GM20000 (cell line): ENCODE measurements at regions not wholly inside any gene's neighbourhood (a gene's known extent, or its start where the extent isn't known, plus 50 kb on each side); places are given as distances from the start of the nearest gene placed in this dataset.

ENCODE experiments used
- DNase-seq: peaks from one replicate; pipeline ENCODE4 v3.0.0; 2012; ENCODE audit warnings: low spot score
- TF ChIP-seq, protein P1 (sequence below): IDR thresholded peaks from 2 replicates; pipeline ENCODE4 v1.5.1; 2012; ENCODE audit warnings: mild to moderate bottlenecking, control low read depth; ENCODE audit errors: extremely low read depth, missing control alignments

DNA sequence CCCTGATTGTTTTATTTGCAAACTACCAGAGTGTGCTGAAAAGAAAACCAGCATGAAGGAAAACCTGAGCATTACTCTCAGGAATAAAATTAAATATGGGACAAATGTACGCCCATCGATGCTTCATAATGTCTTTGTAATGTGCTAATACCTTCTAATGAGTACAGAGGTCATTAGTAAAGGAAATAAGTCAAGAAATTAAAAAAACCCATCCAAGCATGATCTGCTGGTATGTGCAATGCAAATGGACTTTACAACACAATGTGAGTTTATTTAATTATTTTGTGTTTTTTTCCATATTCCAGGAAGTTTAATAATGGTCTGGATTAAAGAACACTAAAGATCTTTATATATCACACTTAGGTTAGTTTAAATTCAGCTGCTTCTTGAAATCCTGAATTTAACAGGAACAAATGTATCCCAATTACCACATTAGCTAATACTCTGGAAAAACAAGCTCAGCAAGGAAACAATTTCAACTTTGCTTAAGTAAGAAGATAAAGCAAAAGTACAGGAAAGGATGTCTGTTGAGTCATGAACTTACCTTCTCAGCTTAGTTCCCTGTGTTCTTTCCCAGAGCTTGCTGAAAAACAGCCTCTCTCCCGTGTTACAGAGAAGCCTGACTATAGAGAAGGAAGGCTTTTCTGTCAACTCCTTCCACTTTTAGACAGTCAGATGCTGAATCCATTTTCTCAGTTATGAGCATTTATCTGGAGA, 179.3 kb upstream of the TMEM260 start:
- DNase-seq = no peak
- TF ChIP-seq, protein P1, sequence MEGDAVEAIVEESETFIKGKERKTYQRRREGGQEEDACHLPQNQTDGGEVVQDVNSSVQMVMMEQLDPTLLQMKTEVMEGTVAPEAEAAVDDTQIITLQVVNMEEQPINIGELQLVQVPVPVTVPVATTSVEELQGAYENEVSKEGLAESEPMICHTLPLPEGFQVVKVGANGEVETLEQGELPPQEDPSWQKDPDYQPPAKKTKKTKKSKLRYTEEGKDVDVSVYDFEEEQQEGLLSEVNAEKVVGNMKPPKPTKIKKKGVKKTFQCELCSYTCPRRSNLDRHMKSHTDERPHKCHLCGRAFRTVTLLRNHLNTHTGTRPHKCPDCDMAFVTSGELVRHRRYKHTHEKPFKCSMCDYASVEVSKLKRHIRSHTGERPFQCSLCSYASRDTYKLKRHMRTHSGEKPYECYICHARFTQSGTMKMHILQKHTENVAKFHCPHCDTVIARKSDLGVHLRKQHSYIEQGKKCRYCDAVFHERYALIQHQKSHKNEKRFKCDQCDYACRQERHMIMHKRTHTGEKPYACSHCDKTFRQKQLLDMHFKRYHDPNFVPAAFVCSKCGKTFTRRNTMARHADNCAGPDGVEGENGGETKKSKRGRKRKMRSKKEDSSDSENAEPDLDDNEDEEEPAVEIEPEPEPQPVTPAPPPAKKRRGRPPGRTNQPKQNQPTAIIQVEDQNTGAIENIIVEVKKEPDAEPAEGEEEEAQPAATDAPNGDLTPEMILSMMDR = no peak

DNA sequence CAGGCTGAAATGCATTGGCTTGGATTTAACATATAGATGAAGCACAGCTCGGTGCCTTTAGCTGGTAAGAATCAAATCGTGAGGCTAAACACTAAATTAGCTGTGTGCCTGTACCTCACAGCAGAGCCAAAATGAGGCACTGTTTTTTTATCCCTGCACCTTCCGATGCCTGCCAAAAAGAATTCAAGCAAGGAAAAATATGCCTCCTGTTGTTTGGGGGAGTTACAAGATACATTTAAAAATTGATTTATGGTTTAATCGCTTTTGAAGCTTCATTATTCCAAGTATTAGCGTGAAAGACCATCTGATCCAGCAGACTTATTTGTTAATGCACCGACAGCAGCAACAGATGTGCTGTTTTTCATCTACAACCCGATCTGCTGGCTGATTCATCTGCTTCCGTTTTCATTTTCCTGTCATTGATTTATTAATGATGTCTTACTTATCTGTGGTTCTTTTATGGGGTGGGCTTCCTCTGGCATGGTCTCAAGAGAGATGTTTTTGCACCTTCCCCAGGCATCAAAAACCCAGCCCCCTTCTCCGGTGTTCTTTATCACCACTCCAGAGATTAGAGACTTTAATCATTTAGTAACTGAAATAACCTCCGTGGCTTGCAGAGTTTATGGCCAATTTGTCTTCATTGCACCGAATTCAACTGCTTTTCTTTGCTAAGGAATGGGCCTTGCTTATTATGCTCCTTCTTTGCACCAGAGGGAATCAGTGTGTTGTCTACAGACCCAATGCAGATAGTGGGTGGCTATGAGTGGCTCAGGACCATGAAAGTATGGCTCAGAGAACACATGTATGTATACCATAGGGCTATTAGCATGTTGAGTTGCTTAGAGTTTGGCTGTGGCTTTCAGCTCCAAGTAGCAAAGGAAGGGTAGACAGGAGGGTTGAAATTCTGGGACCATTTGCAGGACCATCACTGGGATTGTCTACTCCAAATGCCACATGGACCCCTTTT, 166.8 kb upstream of the TMEM260 start:
- no peak for DNase-seq
- TF ChIP-seq, protein P1 = no peak

DNA sequence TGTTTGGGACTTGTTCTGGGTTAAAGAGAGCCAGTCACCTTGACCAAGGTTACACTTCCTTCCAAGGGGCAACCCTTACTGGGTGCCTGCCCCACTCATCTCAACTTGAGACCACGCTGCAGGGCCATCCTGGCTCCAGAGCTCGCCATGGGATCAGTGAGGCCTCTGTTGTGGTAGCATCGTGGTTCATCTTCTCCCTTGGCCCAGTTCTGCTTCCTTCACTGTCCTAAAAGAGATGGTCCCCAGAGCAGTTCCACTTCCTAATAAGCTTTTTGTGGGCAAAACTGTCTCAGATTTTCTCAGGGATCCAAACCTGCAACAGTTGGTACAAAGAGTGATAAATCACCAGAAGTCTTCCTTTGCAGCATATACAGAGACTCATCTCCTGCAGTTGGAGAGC, 165.9 kb upstream of the TMEM260 start:
- no peak for DNase-seq
- TF ChIP-seq, protein P1 = no peak

DNA sequence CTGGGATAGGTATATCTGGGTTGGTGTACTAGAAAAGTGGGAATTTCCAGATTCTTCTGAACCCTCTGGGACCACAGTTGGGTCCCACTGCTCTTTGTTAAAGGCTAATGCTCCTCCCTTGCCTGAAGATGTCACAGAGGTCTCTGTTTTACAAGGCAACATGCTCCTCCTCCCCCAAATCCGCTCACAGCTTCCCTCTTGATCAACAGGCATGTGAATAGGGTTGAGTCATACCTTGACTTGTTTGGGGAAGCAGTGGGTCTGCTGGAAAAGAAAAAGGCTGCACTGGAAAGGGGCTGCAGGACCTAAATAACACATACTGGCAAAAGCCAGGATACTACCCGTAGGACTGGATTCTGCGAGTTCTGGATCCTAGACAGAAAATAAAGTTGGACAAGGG, 165.4 kb upstream of the TMEM260 start:
- TF ChIP-seq, protein P1 = no peak
- DNase-seq = no peak

DNA sequence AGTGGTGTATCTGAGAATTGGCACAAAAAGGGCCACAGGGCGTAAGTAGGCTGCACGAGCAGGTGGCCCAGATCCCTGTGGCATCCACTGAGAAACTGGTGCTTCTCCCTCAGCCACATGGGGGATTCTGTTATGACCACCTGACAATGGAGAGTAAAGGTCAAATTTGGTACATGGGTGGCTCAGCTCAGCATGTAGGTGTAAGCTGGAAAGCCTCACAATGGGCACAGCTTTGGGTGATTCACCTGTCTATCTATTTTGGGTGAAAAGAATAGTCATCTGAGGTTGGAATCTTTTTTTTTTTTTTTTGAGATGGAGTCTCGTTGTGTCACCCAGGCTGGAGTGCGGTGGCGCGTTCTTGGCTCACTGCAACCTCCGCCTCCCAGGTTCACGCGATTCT, 163.4 kb upstream of the TMEM260 start:
- TF ChIP-seq, protein P1 = no peak
- no peak for DNase-seq

DNA sequence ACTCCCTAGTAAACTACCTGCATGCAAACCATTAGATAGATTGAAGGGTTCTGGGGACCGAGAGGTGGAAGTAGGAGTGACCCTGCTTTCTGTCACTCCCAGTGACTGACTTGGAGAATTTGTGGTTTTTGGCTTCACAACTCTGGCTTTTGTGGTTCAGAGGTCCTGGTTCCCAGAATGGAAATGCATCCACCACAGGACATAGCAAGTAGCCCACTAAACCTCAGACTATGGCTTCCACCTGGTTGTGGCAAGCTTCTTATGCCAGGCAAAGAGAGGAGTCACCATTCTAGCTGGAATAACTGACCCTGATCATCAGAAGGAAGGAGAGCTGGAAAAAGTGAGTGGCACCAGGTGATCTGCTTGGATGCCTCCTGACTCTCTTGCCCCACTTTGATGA, 162.4 kb upstream of the TMEM260 start:
- no peak for DNase-seq
- TF ChIP-seq, protein P1 = no peak

DNA sequence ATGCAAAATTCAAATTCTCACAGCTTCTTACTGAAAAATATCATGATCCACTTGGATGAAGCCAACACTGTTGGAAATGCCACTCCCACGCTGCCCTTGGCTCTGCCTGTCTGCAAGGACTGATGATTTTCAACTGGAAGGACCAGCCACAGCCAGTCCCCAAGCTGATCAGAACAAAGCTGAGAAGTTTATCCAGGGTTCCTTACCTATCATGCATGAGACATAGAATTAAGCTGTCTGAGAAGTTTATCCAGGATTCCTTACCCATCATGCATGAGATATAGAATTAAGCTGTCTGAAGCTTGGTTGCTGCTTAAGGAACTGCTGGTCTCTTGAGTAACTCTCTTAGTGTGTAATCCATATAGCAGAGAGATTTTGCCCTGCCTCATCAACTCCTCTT, 159.8 kb upstream of the TMEM260 start:
- no peak for DNase-seq

More for the DNA sequence above, 159.8 kb upstream of the TMEM260 start:
- TF ChIP-seq, protein P1 = no peak
